Right lobe of liver (tissue), 6 donors: ENCODE measurements at regions not wholly inside any gene's neighbourhood (a gene's known extent, or its start where the extent isn't known, plus 50 kb on each side); places are given as distances from the start of the nearest gene placed in this dataset.

Experiments used
- ATAC-seq, 4 donors: fragments of 200-7000 bp; cut with Tn5 transposase; one replicate each; pipeline ENCODE4 v1.9.1; 2020; ENCODE audit warnings: mild to moderate bottlenecking in 4 of 4, moderate library complexity in 4 of 4
- DNase-seq, 3 donors: peaks; one replicate each; pipeline ENCODE4 v3.0.0-alpha.2; 2020
- H3K27ac ChIP-seq, 3 donors: fragments of 200-600 bp; one replicate each; pipeline ENCODE4 v1.8.0; 2022
- H3K27me3 ChIP-seq, 2 donors: fragments of 200-600 bp; one replicate each; pipeline ENCODE4 v1.8.0; 2022
- H3K36me3 ChIP-seq, 4 donors: fragments of 200-600 bp; sonication (generic) in 1 of 4; one replicate each; pipeline versions ENCODE4 v1.5.1 to v1.8.0; 2017 to 2022; ENCODE audit warnings: control low read depth in 1 of 4
- H3K4me1 ChIP-seq, 4 donors: fragments of 200-600 bp; sonication (generic) in 1 of 4; one replicate each; pipeline versions ENCODE4 v1.5.1 to v1.8.0; 2017 to 2022; ENCODE audit warnings: control low read depth in 1 of 4
- H3K4me3 ChIP-seq, 3 donors: fragments of 200-600 bp; one replicate each; pipeline ENCODE4 v1.8.0; 2022
- H3K9me3 ChIP-seq, 4 donors: fragments of 200-600 bp; sonication (generic) in 1 of 4; one replicate each; pipeline versions ENCODE4 v1.5.1 to v1.8.0; 2017 to 2022; ENCODE audit warnings: control low read depth in 1 of 4
- POLR2A ChIP-seq: fragments of 450-650 bp; IDR thresholded peaks from one replicate; pipeline ENCODE4 v1.6.1; 2017; ENCODE audit warnings: antibody characterized with exemption, mild to moderate bottlenecking
- WGBS: methylation state at CpG from one replicate; pipeline ENCODE4 v1.1.6; 2018; ENCODE audit warnings: low coverage, low lambda C conversion rate; ENCODE audit not compliant: insufficient coverage; ENCODE audit errors: missing lambda C conversion rate; 5-methylcytosine and 5-hydroxymethylcytosine counted together
- intact Hi-C, 2 donors: fragments of 100-400 bp; cut with DNase I; formaldehyde crosslinking; loops; one replicate each; pipeline versions ENCODE4 v1.11.2 to v1.14.1; 2022
- TF ChIP-seq, protein P1 (sequence below), 4 donors: fragments of 200-600 bp in 3 of 4; fragments of 450-650 bp in 1 of 4; IDR thresholded peaks; one replicate each; pipeline versions ENCODE4 v1.5.1 to v1.8.0; 2016 to 2022; ENCODE audit warnings: antibody characterized with exemption in 4 of 4, mild to moderate bottlenecking in 2 of 4
- donor health status: DM: no; HTN: yes; CAD: no.
- donor health status: DM: no; HTN: no; CAD: no.
- donor health status: DM: no; HTN: no; CAD: no.
- donor health status: DM: no; HTN: yes; CAD: no.
- donor health status: DM: no; HTN: yes; CAD: no.

- H3K36me3 ChIP-seq, result no peaks in the 10 kb centered on the region
- ATAC-seq (no peak), DNase-seq (no peak)
- H3K9me3 ChIP-seq, result no peaks in the 10 kb centered on the region
- H3K4me1 ChIP-seq, result peaks cover 0 to 9% (median 2%) of the 10 kb centered on the region in 4 donors
- intact Hi-C loops, result no loop called here
- H3K27me3 ChIP-seq, result no peaks in the 10 kb centered on the region
- no peak overlapping the region for H3K4me3 ChIP-seq
- H3K27ac ChIP-seq, result no peak overlapping the region
- TF ChIP-seq POLR2A, result no peak
- TF ChIP-seq, protein P1, sequence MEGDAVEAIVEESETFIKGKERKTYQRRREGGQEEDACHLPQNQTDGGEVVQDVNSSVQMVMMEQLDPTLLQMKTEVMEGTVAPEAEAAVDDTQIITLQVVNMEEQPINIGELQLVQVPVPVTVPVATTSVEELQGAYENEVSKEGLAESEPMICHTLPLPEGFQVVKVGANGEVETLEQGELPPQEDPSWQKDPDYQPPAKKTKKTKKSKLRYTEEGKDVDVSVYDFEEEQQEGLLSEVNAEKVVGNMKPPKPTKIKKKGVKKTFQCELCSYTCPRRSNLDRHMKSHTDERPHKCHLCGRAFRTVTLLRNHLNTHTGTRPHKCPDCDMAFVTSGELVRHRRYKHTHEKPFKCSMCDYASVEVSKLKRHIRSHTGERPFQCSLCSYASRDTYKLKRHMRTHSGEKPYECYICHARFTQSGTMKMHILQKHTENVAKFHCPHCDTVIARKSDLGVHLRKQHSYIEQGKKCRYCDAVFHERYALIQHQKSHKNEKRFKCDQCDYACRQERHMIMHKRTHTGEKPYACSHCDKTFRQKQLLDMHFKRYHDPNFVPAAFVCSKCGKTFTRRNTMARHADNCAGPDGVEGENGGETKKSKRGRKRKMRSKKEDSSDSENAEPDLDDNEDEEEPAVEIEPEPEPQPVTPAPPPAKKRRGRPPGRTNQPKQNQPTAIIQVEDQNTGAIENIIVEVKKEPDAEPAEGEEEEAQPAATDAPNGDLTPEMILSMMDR (IDR thresholded peaks at IDR 0.05), result no peak
- 82% methylated on average over 3 of the region's 3 CpGs for WGBS
These were observed 169.0 kb downstream of the PCSK1 start for GRCh38 chr5:96264047-96264446.

- Histone ChIP-seq H3K4me3 (no peak overlapping the region), H3K27me3 (no peaks in the 10 kb centered on the region), H3K27ac (no peak overlapping the region), H3K9me3 (no peaks in the 10 kb centered on the region), H3K4me1 (peaks cover 0 to 12% (median 2%) of the 10 kb centered on the region in 4 donors), H3K36me3 (no peaks in the 10 kb centered on the region)
- intact Hi-C loops, result no loop called here
- ATAC-seq (no peak), DNase-seq (no peak)
- no peak for TF ChIP-seq POLR2A
- 77% methylated on average over 3 of the region's 3 CpGs for WGBS
These were observed 170.9 kb downstream of the PCSK1 start for GRCh38 chr5:96262105-96262504.

DNA sequence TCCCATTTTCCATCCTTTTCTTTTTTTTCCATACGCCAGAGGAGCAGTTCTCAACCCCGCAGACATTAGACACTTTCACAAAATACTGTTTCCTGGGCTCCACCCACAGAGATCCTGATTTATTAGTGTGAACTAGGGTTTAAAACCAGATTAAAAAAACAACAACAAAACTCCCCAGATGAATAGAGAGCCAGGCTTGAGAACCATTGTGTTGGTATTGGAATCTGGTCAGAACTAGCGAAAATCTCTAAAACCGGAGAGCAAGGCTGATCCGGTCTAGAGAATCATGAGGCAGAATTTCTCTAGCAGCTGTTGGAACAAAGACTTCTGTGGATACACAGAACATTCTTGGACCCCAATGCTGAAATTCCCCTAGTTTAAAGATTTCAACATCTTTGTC lies 173.0 kb downstream of the PCSK1 start:
- H3K27ac ChIP-seq, result no peak overlapping the region
- intact Hi-C loops, result no loop called here
- 81% methylated on average over 3 of the region's 5 CpGs for WGBS

GRCh38 chr5:96259151-96259772 lies 173.8 kb downstream of the PCSK1 start:
- H3K4me3 ChIP-seq, result no peak overlapping the region
- no peak for TF ChIP-seq POLR2A
- TF ChIP-seq, protein P1 (IDR thresholded peaks at IDR 0.05), result no peak
- 19% methylated on average over 2 of the region's 2 CpGs for WGBS
- H3K27me3 ChIP-seq, result no peaks in the 10 kb centered on the region
- intact Hi-C loops, result no loop called here
- ATAC-seq, result peak; percentile 67 to 90 (median 81)
- H3K9me3 ChIP-seq, result no peaks in the 10 kb centered on the region
- no peak for DNase-seq
- peaks cover 0 to 12% (median 2%) of the 10 kb centered on the region in 4 donors for H3K4me1 ChIP-seq
- H3K36me3 ChIP-seq, result no peaks in the 10 kb centered on the region
- no peak overlapping the region for H3K27ac ChIP-seq

More for the DNA sequence above, 173.0 kb downstream of the PCSK1 start:
- TF ChIP-seq, protein P1 (IDR thresholded peaks at IDR 0.05), result no peak
- TF ChIP-seq POLR2A, result no peak
- H3K27me3 ChIP-seq, result no peaks in the 10 kb centered on the region
- H3K4me3 ChIP-seq, result no peak overlapping the region
- ATAC-seq, result no peak
- no peaks in the 10 kb centered on the region for H3K36me3 ChIP-seq
- no peak for DNase-seq
- no peaks in the 10 kb centered on the region for H3K9me3 ChIP-seq
- peaks cover 0 to 12% (median 2%) of the 10 kb centered on the region in 4 donors for H3K4me1 ChIP-seq

- intact Hi-C loops, result no loop called here
- Histone ChIP-seq H3K27ac (no peak overlapping the region), H3K36me3 (no peaks in the 10 kb centered on the region), H3K27me3 (no peaks in the 10 kb centered on the region), H3K9me3 (no peaks in the 10 kb centered on the region), H3K4me3 (no peak overlapping the region), H3K4me1 (peaks cover 0 to 12% (median 2%) of the 10 kb centered on the region in 4 donors)
- DNase-seq (no peak), ATAC-seq (no peak)
- TF ChIP-seq POLR2A, result no peak
- TF ChIP-seq, protein P1 (IDR thresholded peaks at IDR 0.05), result no peak
These were observed 174.4 kb downstream of the PCSK1 start for GRCh38 chr5:96258692-96259091.
